DND-41 (cell line): ENCODE measurements at regions not wholly inside any gene's neighbourhood (a gene's known extent, or its start where the extent isn't known, plus 50 kb on each side); places are given as distances from the start of the nearest gene placed in this dataset.

Experiments used
- EZH2 ChIP-seq: IDR thresholded peaks from 3 replicates; pipeline ENCODE4 v1.6.1; 2012; ENCODE audit warnings: borderline replicate concordance, low read depth, mild to moderate bottlenecking, moderate library complexity, low read length, inconsistent platforms; ENCODE audit not compliant: severe bottlenecking
- TF ChIP-seq, protein P1 (sequence below): IDR thresholded peaks from 2 replicates; pipeline ENCODE4 v1.5.1; 2012; ENCODE audit warnings: borderline replicate concordance, low read length, moderate library complexity, mild to moderate bottlenecking; ENCODE audit not compliant: poor library complexity, severe bottlenecking; ENCODE audit errors: extremely low read depth

DNA sequence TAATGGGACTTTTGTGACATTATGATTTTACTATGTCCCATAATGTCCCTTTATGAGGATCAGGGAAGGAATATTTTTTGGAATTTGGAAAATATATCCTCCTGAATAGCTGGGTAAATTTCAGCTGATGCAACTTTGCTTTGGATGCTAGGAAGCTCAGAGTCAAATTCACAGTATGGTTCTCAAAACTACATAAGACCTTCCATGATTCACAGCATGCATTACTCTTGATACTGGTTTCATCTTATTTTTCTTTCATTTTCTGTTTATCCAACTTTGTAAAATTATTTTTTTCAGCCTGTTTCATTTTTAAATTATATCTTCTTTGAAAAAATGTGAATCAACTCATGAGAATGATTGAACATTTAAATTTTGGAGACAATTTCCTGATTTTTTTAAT lies 160.2 kb downstream of the ATP6V1G3 start:
- TF ChIP-seq, protein P1, sequence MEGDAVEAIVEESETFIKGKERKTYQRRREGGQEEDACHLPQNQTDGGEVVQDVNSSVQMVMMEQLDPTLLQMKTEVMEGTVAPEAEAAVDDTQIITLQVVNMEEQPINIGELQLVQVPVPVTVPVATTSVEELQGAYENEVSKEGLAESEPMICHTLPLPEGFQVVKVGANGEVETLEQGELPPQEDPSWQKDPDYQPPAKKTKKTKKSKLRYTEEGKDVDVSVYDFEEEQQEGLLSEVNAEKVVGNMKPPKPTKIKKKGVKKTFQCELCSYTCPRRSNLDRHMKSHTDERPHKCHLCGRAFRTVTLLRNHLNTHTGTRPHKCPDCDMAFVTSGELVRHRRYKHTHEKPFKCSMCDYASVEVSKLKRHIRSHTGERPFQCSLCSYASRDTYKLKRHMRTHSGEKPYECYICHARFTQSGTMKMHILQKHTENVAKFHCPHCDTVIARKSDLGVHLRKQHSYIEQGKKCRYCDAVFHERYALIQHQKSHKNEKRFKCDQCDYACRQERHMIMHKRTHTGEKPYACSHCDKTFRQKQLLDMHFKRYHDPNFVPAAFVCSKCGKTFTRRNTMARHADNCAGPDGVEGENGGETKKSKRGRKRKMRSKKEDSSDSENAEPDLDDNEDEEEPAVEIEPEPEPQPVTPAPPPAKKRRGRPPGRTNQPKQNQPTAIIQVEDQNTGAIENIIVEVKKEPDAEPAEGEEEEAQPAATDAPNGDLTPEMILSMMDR: no peak
- TF ChIP-seq EZH2: no peak
